Mesenchymal stem cell (in vitro differentiated cells and primary cell): ENCODE measurements at regions not wholly inside any gene's neighbourhood (a gene's known extent, or its start where the extent isn't known, plus 50 kb on each side); places are given as distances from the start of the nearest gene placed in this dataset.

Experiments used
- DNase-seq: peaks from one replicate; pipeline ENCODE4 v3.0.0-alpha.2; 2013
- H2AFZ ChIP-seq: one replicate; pipeline ENCODE4 v1.6.1; 2013; ENCODE audit warnings: low read depth, mild to moderate bottlenecking, control low read depth, inconsistent platforms, low read length, moderate library complexity
- H2AK5ac ChIP-seq: 2 replicates; pipeline ENCODE4 v1.6.1; 2013; ENCODE audit warnings: low read length, moderate library complexity, mild to moderate bottlenecking, inconsistent platforms; ENCODE audit not compliant: severe bottlenecking
- H2BK120ac ChIP-seq: one replicate; pipeline ENCODE4 v1.6.1; 2013; ENCODE audit warnings: low read depth, mild to moderate bottlenecking, inconsistent platforms, low read length, moderate library complexity
- H2BK12ac ChIP-seq, 2 experiments: one replicate each; pipeline ENCODE4 v1.6.1; 2013; ENCODE audit warnings: inconsistent platforms in 2 of 2, low read length in 2 of 2, mild to moderate bottlenecking in 2 of 2, moderate library complexity in 2 of 2, control low read depth in 1 of 2
- H2BK15ac ChIP-seq: one replicate; pipeline ENCODE4 v1.6.1; 2013; ENCODE audit warnings: mild to moderate bottlenecking, low read depth, inconsistent platforms; ENCODE audit not compliant: poor library complexity, severe bottlenecking
- H2BK5ac ChIP-seq: 2 replicates; pipeline ENCODE4 v1.6.1; 2013; ENCODE audit warnings: low read depth, mild to moderate bottlenecking, low read length, control low read depth, inconsistent platforms; ENCODE audit not compliant: poor library complexity, severe bottlenecking
- H3K14ac ChIP-seq, 2 experiments: one replicate each; pipeline ENCODE4 v1.6.1; 2013; ENCODE audit warnings: inconsistent platforms in 2 of 2, low read length in 2 of 2, control low read depth in 1 of 2, mild to moderate bottlenecking in 1 of 2, moderate library complexity in 1 of 2
- H3K18ac ChIP-seq, 2 experiments: one replicate each; pipeline ENCODE4 v1.6.1; 2013; ENCODE audit warnings: inconsistent platforms in 2 of 2, low read length in 2 of 2, control low read depth in 1 of 2, low read depth in 1 of 2, mild to moderate bottlenecking in 1 of 2
- H3K23ac ChIP-seq, 2 experiments: one replicate each; pipeline ENCODE4 v1.6.1; 2013; ENCODE audit warnings: inconsistent platforms in 2 of 2, low read length in 2 of 2, mild to moderate bottlenecking in 2 of 2, moderate library complexity in 2 of 2, control low read depth in 1 of 2
- H3K27ac ChIP-seq: 2 replicates; pipeline ENCODE4 v1.5.1; 2013; ENCODE audit warnings: mild to moderate bottlenecking, moderate library complexity, low read length, control low read depth, inconsistent platforms; ENCODE audit not compliant: poor library complexity, severe bottlenecking
- H3K27me3 ChIP-seq, 2 experiments: 2 replicates each; pipeline versions ENCODE4 v1.6.1 to v1.7.0; 2013; ENCODE audit warnings: low read length in 2 of 2, mild to moderate bottlenecking in 2 of 2, moderate library complexity in 2 of 2, control low read depth in 1 of 2, inconsistent platforms in 1 of 2; ENCODE audit not compliant: control insufficient read depth in 1 of 2, insufficient read depth in 1 of 2
- H3K36me3 ChIP-seq, 2 experiments: 2 replicates each; pipeline versions ENCODE4 v1.6.1 to v1.7.0; 2013; ENCODE audit warnings: low read length in 2 of 2, control low read depth in 1 of 2, inconsistent platforms in 1 of 2, low read depth in 1 of 2, mild to moderate bottlenecking in 1 of 2; ENCODE audit not compliant: insufficient read depth in 2 of 2, control insufficient read depth in 1 of 2
- H3K4ac ChIP-seq, 2 experiments: one replicate each; pipeline ENCODE4 v1.6.1; 2013; ENCODE audit warnings: inconsistent platforms in 2 of 2, low read length in 2 of 2, mild to moderate bottlenecking in 2 of 2, moderate library complexity in 2 of 2, control low read depth in 1 of 2, low read depth in 1 of 2
- H3K4me1 ChIP-seq: 2 replicates; pipeline ENCODE4 v1.6.1; 2013; ENCODE audit warnings: low read depth, low read length, control low read depth; ENCODE audit not compliant: control insufficient read depth, insufficient read depth
- H3K4me2 ChIP-seq: 2 replicates; pipeline ENCODE4 v1.6.1; 2013; ENCODE audit warnings: low read length, mild to moderate bottlenecking, inconsistent platforms; ENCODE audit not compliant: poor library complexity, severe bottlenecking
- H3K4me3 ChIP-seq, 2 experiments: 2 replicates each; pipeline versions ENCODE4 v1.5.1 to v1.7.0; 2013; ENCODE audit warnings: low read length in 2 of 2, mild to moderate bottlenecking in 2 of 2, control low read depth in 1 of 2, low read depth in 1 of 2; ENCODE audit not compliant: insufficient read depth in 1 of 2
- H3K79me1 ChIP-seq: replicated peaks from 2 replicates; pipeline ENCODE4 v1.6.1; 2013; ENCODE audit warnings: mild to moderate bottlenecking, control low read depth, low read length, inconsistent platforms; ENCODE audit not compliant: poor library complexity, severe bottlenecking
- H3K9ac ChIP-seq: 2 replicates; pipeline ENCODE4 v1.7.0; 2013; ENCODE audit warnings: mild to moderate bottlenecking, low read length, moderate library complexity
- H3K9me3 ChIP-seq: 2 replicates; pipeline ENCODE4 v1.7.0; 2013; ENCODE audit warnings: mild to moderate bottlenecking, low read length; ENCODE audit not compliant: control insufficient read depth
- H4K8ac ChIP-seq: one replicate; pipeline ENCODE4 v1.6.1; 2013; ENCODE audit warnings: inconsistent platforms, mild to moderate bottlenecking, low read length, moderate library complexity
- H4K91ac ChIP-seq: one replicate; pipeline ENCODE4 v1.6.1; 2013; ENCODE audit warnings: mild to moderate bottlenecking, low read length, inconsistent platforms
- WGBS: methylation state at CpG from one replicate; pipeline ENCODE4 v1.1.7; 2013; ENCODE audit warnings: mixed read lengths; 5-methylcytosine and 5-hydroxymethylcytosine counted together

DNA sequence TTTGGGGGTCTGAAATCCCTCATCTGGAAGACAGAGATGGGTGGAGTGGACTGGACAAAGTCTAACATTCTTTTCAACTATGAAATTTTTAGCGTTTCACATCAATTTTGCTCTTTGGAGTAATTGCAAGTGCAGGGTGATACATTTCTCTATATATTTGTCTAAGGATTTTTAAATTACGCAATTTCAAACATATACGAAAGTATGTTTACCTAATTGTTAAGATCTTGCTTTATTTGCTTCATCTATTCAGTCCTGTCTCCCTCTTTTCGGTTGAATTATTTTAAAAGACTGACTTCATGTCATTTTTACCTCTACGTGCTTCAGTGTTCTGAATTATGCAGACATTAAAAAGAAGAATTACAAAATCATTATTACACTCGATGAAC lies 101.9 kb upstream of the CREB5 start:
- no peak overlapping the region for H4K8ac ChIP-seq
- no peak overlapping the region for H3K4me3 ChIP-seq
- H4K91ac ChIP-seq = no peak overlapping the region
- H2BK15ac ChIP-seq = no peak overlapping the region
- no peak overlapping the region for H3K27ac ChIP-seq
- H2AFZ ChIP-seq = no peak overlapping the region
- H3K18ac ChIP-seq = no peak overlapping the region
- H2BK5ac ChIP-seq = no peak overlapping the region
- no peak overlapping the region for H2AK5ac ChIP-seq
- H3K4ac ChIP-seq = no peak overlapping the region
- no peak overlapping the region for H3K23ac ChIP-seq
- peaks cover 2% of the 10 kb centered on the region for H3K4me1 ChIP-seq
- H3K4me2 ChIP-seq = no peak overlapping the region
- no peak overlapping the region for H2BK12ac ChIP-seq
- 96% methylated on average over 4 of the region's 6 CpGs for WGBS
- no peaks in the 10 kb centered on the region for H3K9me3 ChIP-seq
- no peaks in the 10 kb centered on the region for H3K79me1 ChIP-seq
- no peaks in the 10 kb centered on the region for H3K36me3 ChIP-seq
- H3K27me3 ChIP-seq = peaks cover 0 to 18% of the 10 kb centered on the region in 2 experiments
- H3K9ac ChIP-seq = no peak overlapping the region
- H3K14ac ChIP-seq = no peak overlapping the region
- DNase-seq = no peak
- H2BK120ac ChIP-seq = no peak overlapping the region

DNA sequence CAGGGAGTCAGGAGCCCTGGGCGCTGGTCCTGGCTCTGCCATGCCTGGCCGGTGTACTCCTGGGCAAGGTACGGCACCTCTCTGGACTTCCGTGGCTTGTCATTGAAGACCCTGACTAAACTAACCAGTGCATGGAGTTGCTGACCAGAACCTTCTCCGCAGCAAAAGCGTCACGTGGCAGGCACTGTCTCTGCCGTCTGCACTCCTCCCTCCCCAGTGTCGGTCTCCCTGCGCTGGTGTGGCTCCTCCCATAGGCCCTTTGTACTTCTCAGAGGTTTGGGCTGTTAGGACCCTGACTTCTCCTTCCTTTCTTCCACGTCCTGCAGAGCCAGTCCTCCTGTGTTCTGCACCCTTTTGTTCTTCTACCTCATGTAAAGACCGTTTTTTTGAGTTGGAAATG lies 100.6 kb upstream of the CREB5 start:
- no peak for DNase-seq
- 78% methylated on average over 11 of the region's 12 CpGs for WGBS
- Histone ChIP-seq H3K14ac (no peak overlapping the region), H3K9me3 (no peaks in the 10 kb centered on the region), H3K36me3 (no peaks in the 10 kb centered on the region), H3K79me1 (no peaks in the 10 kb centered on the region), H2BK120ac (no peak overlapping the region), H3K23ac (no peak overlapping the region), H4K8ac (no peak overlapping the region), H3K4me3 (no peak overlapping the region), H4K91ac (no peak overlapping the region), H3K27ac (no peak overlapping the region), H3K4me1 (peaks cover 2% of the 10 kb centered on the region), H2AK5ac (no peak overlapping the region), H2AFZ (no peak overlapping the region), H3K9ac (no peak overlapping the region), H2BK5ac (no peak overlapping the region), H2BK15ac (no peak overlapping the region), H3K18ac (no peak overlapping the region), H2BK12ac (no peak overlapping the region), H3K4me2 (no peak overlapping the region), H3K27me3 (peaks cover 0 to 23% of the 10 kb centered on the region in 2 experiments), H3K4ac (no peak overlapping the region)

DNA sequence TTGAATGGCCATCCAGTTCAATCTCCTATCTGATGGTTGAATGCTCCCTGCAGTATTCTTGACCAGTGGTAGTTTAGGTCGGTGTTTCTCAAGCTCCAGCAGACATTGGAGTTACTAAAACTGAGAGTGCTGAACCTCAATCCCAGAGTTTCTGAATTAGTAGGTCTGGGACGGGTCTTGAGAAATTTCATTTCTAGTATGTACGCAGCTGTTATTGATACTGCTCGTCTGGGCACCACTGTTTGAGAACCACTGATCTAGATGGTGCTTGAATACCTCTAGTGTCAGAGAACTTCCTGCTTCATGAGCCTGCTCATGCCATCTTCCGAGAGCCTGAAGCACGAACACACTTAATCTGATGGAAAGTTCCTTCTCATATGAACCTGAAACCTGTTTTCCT lies 99.4 kb upstream of the CREB5 start:
- WGBS = 98% methylated on average over 6 of the region's 6 CpGs
- H4K8ac ChIP-seq = no peak overlapping the region
- H2BK15ac ChIP-seq = no peak overlapping the region
- peaks cover 2% of the 10 kb centered on the region for H3K4me1 ChIP-seq
- no peak overlapping the region for H4K91ac ChIP-seq
- no peaks in the 10 kb centered on the region for H3K9me3 ChIP-seq
- no peak overlapping the region for H3K18ac ChIP-seq
- H3K23ac ChIP-seq = no peak overlapping the region
- H3K36me3 ChIP-seq = no peaks in the 10 kb centered on the region
- no peak overlapping the region for H2AK5ac ChIP-seq
- H3K4ac ChIP-seq = no peak overlapping the region
- no peak overlapping the region for H3K14ac ChIP-seq
- H3K79me1 ChIP-seq = no peaks in the 10 kb centered on the region
- no peak overlapping the region for H2BK120ac ChIP-seq
- no peak for DNase-seq
- no peak overlapping the region for H2AFZ ChIP-seq
- no peak overlapping the region for H2BK12ac ChIP-seq
- no peak overlapping the region for H3K4me2 ChIP-seq
- H3K4me3 ChIP-seq = no peak overlapping the region
- H3K27me3 ChIP-seq = peaks cover 0 to 23% of the 10 kb centered on the region in 2 experiments
- no peak overlapping the region for H3K9ac ChIP-seq
- H2BK5ac ChIP-seq = no peak overlapping the region
- no peak overlapping the region for H3K27ac ChIP-seq

- Histone ChIP-seq H3K4me3 (peak overlapping the region in 1 of 2 experiments; percentile 64), H3K27ac (no peak overlapping the region), H3K9ac (peak overlapping the region; percentile 59), H2AK5ac (no peak overlapping the region), H3K14ac (peak overlapping the region in 1 of 2 experiments; percentile 25), H3K27me3 (peaks cover 0 to 23% of the 10 kb centered on the region in 2 experiments), H4K8ac (no peak overlapping the region), H3K4me2 (no peak overlapping the region), H3K9me3 (no peaks in the 10 kb centered on the region), H2BK15ac (no peak overlapping the region), H3K23ac (no peak overlapping the region), H3K36me3 (no peaks in the 10 kb centered on the region), H2BK120ac (no peak overlapping the region), H3K4ac (no peak overlapping the region), H3K18ac (no peak overlapping the region), H2AFZ (no peak overlapping the region), H2BK5ac (no peak overlapping the region), H2BK12ac (no peak overlapping the region), H4K91ac (no peak overlapping the region), H3K79me1 (no peaks in the 10 kb centered on the region), H3K4me1 (peaks cover 2% of the 10 kb centered on the region)
- DNase-seq = no peak
- 57% methylated on average over 3 of the region's 3 CpGs for WGBS
Observed at GRCh38 chr7:28314841-28315240, 97.5 kb upstream of the CREB5 start.
